ENCODE measurements at regions not wholly inside any gene's neighbourhood (a gene's known extent, or its start where the extent isn't known, plus 50 kb on each side); places are given as distances from the start of the nearest gene placed in this dataset.

DNA sequence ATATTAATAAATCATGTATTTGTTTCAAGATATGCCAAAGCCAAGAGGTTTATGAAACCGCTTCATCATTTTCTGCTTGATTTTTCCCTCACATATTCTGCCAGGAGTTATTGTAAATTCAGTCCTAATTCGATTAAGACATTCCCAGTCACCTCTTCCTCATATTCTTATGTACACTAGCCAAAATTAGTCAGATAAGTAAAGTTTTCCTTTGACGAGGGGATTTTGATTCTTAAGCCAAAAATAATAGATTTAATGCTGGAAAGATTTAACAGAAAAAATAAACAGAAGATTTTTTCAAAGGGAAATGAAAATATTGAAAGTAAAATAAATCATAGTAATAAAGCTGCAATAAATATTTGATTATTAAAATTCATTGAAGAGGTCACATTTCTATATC lies 51.0 kb upstream of the VEGFC start:
- peaks cover 0 to 6% (median 0%) of the 10 kb centered on the region in 3 donors for H3K9me3 ChIP-seq (ENCODE audit: control insufficient read depth in 3 of 3, low read length in 3 of 3)
- no peaks in the 10 kb centered on the region for H3K4me1 ChIP-seq (ENCODE audit: control insufficient read depth in 3 of 3, insufficient read depth in 3 of 3, low read length in 3 of 3)
- no peaks in the 10 kb centered on the region for H3K27me3 ChIP-seq (ENCODE audit: control insufficient read depth in 3 of 3, insufficient read depth in 3 of 3, low read length in 3 of 3)
- no peak overlapping the region for H3K4me3 ChIP-seq (ENCODE audit: low read length in 3 of 3)
- no peak overlapping the region for H3K9ac ChIP-seq (ENCODE audit: low read depth in 1 of 3, low read length in 3 of 3)
- H3K27ac ChIP-seq (ENCODE audit: low read depth, low read length), result no peak overlapping the region
- H3K36me3 ChIP-seq (ENCODE audit: control insufficient read depth in 3 of 3, insufficient read depth in 3 of 3, low read length in 3 of 3), result no peaks in the 10 kb centered on the region

DNA sequence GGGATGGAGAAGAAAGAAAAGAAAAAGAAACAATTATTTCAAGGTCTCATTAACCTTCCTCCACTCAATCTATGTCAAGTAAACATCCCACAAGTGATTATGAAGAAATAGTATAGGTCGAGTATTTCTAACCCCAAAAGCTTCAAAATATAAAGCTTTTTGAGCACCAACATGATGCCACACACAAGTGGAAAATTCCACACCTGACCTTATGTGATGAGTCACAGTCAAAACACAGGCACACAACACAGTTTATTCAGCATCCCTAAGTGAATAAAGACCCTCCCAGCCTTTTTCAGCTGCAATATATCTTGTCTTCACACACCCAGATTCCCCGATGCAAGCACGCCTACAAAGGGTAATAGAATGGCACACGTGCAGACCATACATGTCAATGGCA lies 51.7 kb upstream of the VEGFC start:
- H3K36me3 ChIP-seq (ENCODE audit: control insufficient read depth in 3 of 3, insufficient read depth in 3 of 3, low read length in 3 of 3), result no peaks in the 10 kb centered on the region
- no peaks in the 10 kb centered on the region for H3K4me1 ChIP-seq (ENCODE audit: control insufficient read depth in 3 of 3, insufficient read depth in 3 of 3, low read length in 3 of 3)
- no peak overlapping the region for H3K27ac ChIP-seq (ENCODE audit: low read depth, low read length)
- no peaks in the 10 kb centered on the region for H3K27me3 ChIP-seq (ENCODE audit: control insufficient read depth in 3 of 3, insufficient read depth in 3 of 3, low read length in 3 of 3)
- no peak overlapping the region for H3K9ac ChIP-seq (ENCODE audit: low read depth in 1 of 3, low read length in 3 of 3)
- H3K4me3 ChIP-seq (ENCODE audit: low read length in 3 of 3), result no peak overlapping the region
- peaks cover 0 to 6% (median 0%) of the 10 kb centered on the region in 3 donors for H3K9me3 ChIP-seq (ENCODE audit: control insufficient read depth in 3 of 3, low read length in 3 of 3)

DNA sequence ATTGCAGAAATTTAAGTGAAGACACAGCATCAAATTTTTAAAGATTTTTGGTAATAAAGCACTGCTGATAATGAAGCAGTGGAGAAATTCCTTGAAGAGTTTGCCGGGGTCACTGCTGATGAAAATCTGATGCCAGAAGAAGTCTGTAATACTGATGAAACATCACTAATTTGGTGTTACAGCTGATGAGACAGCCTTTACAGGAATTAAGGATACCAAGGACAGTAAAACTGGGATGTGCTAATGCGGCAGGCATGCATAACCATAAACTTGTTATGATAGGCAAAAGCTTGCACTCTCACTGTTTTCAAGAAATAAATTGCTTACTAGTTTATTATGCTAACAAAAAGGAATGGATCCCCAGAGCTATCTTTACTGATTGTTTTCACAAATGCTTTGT lies 52.9 kb upstream of the VEGFC start:
- no peak overlapping the region for H3K27ac ChIP-seq (ENCODE audit: low read depth, low read length)
- H3K27me3 ChIP-seq (ENCODE audit: control insufficient read depth in 3 of 3, insufficient read depth in 3 of 3, low read length in 3 of 3), result no peaks in the 10 kb centered on the region
- no peak overlapping the region for H3K4me3 ChIP-seq (ENCODE audit: low read length in 3 of 3)
- no peaks in the 10 kb centered on the region for H3K36me3 ChIP-seq (ENCODE audit: control insufficient read depth in 3 of 3, insufficient read depth in 3 of 3, low read length in 3 of 3)
- no peak overlapping the region for H3K9ac ChIP-seq (ENCODE audit: low read depth in 1 of 3, low read length in 3 of 3)
- no peaks in the 10 kb centered on the region for H3K4me1 ChIP-seq (ENCODE audit: control insufficient read depth in 3 of 3, insufficient read depth in 3 of 3, low read length in 3 of 3)
- H3K9me3 ChIP-seq (ENCODE audit: control insufficient read depth in 3 of 3, low read length in 3 of 3), result peaks cover 0 to 6% (median 0%) of the 10 kb centered on the region in 3 donors

DNA sequence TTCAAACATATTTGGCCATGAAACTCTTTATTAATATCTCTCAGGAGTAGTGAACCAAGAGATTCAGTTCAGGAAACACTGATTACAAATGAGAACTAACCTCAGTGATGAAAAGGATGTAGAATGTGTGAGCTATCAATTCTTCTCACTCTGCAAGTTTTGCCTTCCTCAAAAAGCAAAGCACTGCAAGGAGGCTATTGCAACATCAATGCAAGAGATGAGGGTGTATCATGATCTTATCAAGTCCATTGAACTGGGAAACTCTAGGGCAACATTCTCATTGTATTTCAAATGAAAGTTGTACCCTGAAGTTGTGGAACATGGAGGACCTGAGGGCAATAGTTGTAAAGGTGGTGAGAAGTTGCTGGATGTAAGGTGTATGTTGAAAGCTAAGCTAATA lies 56.4 kb upstream of the VEGFC start:
- Histone ChIP-seq H3K27ac (ENCODE audit: low read depth, low read length) (no peak overlapping the region), H3K9me3 (ENCODE audit: control insufficient read depth in 3 of 3, low read length in 3 of 3) (peaks cover 0 to 6% (median 0%) of the 10 kb centered on the region in 3 donors), H3K4me1 (ENCODE audit: control insufficient read depth in 3 of 3, insufficient read depth in 3 of 3, low read length in 3 of 3) (no peaks in the 10 kb centered on the region), H3K4me3 (ENCODE audit: low read length in 3 of 3) (no peak overlapping the region), H3K27me3 (ENCODE audit: control insufficient read depth in 3 of 3, insufficient read depth in 3 of 3, low read length in 3 of 3) (no peaks in the 10 kb centered on the region), H3K9ac (ENCODE audit: low read depth in 1 of 3, low read length in 3 of 3) (no peak overlapping the region), H3K36me3 (ENCODE audit: control insufficient read depth in 3 of 3, insufficient read depth in 3 of 3, low read length in 3 of 3) (no peaks in the 10 kb centered on the region)

DNA sequence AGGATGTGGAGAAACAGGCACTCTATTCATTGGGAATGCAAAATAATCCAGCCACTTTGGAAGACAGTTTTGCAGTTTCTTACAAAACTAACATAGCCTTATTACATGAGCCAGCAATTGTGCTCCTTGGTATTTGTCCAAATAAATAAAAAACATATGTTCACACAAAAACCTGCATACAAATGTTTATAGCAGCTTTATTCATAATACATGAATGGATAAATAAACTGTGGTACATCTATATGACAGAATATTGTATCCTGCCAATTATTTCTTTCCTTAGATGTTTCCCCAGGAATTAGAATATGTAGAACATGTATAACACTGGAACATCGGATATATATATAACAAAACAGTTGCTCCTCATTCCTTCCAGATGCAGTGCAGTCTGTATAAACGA lies 57.7 kb upstream of the VEGFC start:
- Histone ChIP-seq H3K4me3 (ENCODE audit: low read length in 3 of 3) (no peak overlapping the region), H3K4me1 (ENCODE audit: control insufficient read depth in 3 of 3, insufficient read depth in 3 of 3, low read length in 3 of 3) (no peaks in the 10 kb centered on the region), H3K36me3 (ENCODE audit: control insufficient read depth in 3 of 3, insufficient read depth in 3 of 3, low read length in 3 of 3) (no peaks in the 10 kb centered on the region), H3K27ac (ENCODE audit: low read depth, low read length) (no peak overlapping the region), H3K9me3 (ENCODE audit: control insufficient read depth in 3 of 3, low read length in 3 of 3) (peaks cover 0 to 5% (median 0%) of the 10 kb centered on the region in 3 donors), H3K27me3 (ENCODE audit: control insufficient read depth in 3 of 3, insufficient read depth in 3 of 3, low read length in 3 of 3) (no peaks in the 10 kb centered on the region), H3K9ac (ENCODE audit: low read depth in 1 of 3, low read length in 3 of 3) (no peak overlapping the region)

DNA sequence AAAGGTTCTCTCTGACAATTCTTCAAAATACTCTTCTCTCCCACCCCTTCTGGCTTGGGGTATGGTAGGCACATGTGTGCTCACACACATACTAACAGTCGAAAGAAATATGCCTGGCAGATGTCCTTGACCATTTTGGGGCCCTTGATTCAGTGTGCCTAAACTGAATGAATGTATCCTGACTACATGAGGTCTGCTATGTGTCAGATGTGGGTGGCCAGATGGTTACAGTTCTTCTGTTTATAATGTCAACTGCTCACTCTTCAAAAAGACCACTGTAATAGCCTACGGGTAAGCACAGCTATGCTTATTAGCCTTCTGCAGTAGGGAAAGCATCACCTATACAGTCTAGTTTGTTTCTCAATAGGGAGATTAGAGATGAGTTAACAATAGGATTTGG lies 63.7 kb upstream of the VEGFC start:
- H3K4me3 ChIP-seq (ENCODE audit: low read length in 3 of 3), result no peak overlapping the region
- no peaks in the 10 kb centered on the region for H3K27me3 ChIP-seq (ENCODE audit: control insufficient read depth in 3 of 3, insufficient read depth in 3 of 3, low read length in 3 of 3)
- no peaks in the 10 kb centered on the region for H3K9me3 ChIP-seq (ENCODE audit: control insufficient read depth in 3 of 3, low read length in 3 of 3)
- H3K9ac ChIP-seq (ENCODE audit: low read depth in 1 of 3, low read length in 3 of 3), result no peak overlapping the region
- no peaks in the 10 kb centered on the region for H3K36me3 ChIP-seq (ENCODE audit: control insufficient read depth in 3 of 3, insufficient read depth in 3 of 3, low read length in 3 of 3)
- no peak overlapping the region for H3K27ac ChIP-seq (ENCODE audit: low read depth, low read length)
- H3K4me1 ChIP-seq (ENCODE audit: control insufficient read depth in 3 of 3, insufficient read depth in 3 of 3, low read length in 3 of 3), result no peaks in the 10 kb centered on the region

DNA sequence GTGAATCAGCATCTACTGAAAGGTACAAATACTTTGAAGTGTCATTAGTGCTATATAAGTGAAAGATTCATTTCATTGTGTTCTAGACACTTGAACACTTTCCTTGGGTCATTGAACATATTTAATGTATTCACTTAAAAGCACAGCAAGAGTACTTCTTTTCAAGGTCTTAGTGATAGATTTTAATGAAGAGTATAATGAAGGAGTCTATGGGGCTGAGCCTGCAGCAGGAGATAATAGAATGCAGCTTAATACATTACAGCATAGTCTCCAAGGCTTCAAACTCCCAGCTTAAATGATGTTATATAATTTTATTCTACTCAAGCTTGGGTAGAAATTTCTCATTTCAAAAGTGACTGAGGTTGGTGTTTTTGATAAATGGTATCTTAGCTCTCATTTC lies 66.1 kb upstream of the VEGFC start:
- Histone ChIP-seq H3K9me3 (ENCODE audit: control insufficient read depth in 3 of 3, low read length in 3 of 3) (no peaks in the 10 kb centered on the region), H3K27ac (ENCODE audit: low read depth, low read length) (no peak overlapping the region)

DNA sequence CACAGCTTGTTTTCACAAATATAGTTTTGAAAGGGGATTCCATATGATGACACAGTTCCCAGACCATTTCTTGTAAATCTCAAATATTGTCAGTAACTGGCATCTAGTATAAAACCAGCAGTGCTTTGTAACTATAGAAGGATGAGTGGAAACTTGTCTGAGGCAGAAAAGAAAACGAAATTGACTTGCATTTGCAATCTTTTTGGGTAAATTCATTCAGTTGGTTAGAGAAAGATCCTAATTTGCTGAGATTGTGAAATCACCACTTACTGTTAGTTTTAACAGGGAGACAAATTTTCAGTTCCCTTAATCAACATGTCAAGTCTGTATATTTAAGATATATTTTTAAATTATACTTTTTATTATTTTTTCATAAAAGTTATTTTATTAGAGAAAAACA lies 71.5 kb upstream of the VEGFC start:
- H3K9ac ChIP-seq (ENCODE audit: low read depth in 1 of 3, low read length in 3 of 3), result no peak overlapping the region
- H3K9me3 ChIP-seq (ENCODE audit: control insufficient read depth in 3 of 3, low read length in 3 of 3), result no peaks in the 10 kb centered on the region
- no peaks in the 10 kb centered on the region for H3K4me1 ChIP-seq (ENCODE audit: control insufficient read depth in 3 of 3, insufficient read depth in 3 of 3, low read length in 3 of 3)
- H3K36me3 ChIP-seq (ENCODE audit: control insufficient read depth in 3 of 3, insufficient read depth in 3 of 3, low read length in 3 of 3), result no peaks in the 10 kb centered on the region
- H3K27ac ChIP-seq (ENCODE audit: low read depth, low read length), result no peak overlapping the region
- H3K4me3 ChIP-seq (ENCODE audit: low read length in 3 of 3), result no peak overlapping the region
- no peaks in the 10 kb centered on the region for H3K27me3 ChIP-seq (ENCODE audit: control insufficient read depth in 3 of 3, insufficient read depth in 3 of 3, low read length in 3 of 3)

More for the DNA sequence above, 66.1 kb upstream of the VEGFC start:
- no peaks in the 10 kb centered on the region for H3K27me3 ChIP-seq (ENCODE audit: control insufficient read depth in 3 of 3, insufficient read depth in 3 of 3, low read length in 3 of 3)
- no peak overlapping the region for H3K9ac ChIP-seq (ENCODE audit: low read depth in 1 of 3, low read length in 3 of 3)
- no peaks in the 10 kb centered on the region for H3K4me1 ChIP-seq (ENCODE audit: control insufficient read depth in 3 of 3, insufficient read depth in 3 of 3, low read length in 3 of 3)
- no peak overlapping the region for H3K4me3 ChIP-seq (ENCODE audit: low read length in 3 of 3)
- no peaks in the 10 kb centered on the region for H3K36me3 ChIP-seq (ENCODE audit: control insufficient read depth in 3 of 3, insufficient read depth in 3 of 3, low read length in 3 of 3)

DNA sequence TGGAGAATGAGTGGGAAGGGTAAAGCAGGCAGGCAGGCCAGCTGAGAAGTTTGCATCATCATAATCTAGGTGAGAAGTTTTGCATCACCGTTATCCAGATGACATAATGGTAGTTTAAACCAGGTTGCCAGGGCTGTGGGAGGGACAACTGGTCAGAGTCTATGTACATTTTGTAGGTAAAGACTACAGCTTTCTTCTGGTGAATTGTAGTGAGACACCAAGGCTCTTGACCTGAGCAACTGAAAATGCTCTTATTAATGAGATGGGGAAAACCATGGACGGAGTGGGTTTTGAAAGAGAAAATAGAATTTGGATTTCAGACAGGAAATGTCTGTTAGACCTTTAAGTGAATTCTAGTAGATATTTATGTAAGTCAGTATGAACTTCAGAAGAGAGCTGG lies 76.0 kb upstream of the VEGFC start:
- Histone ChIP-seq H3K4me1 (ENCODE audit: control insufficient read depth in 3 of 3, insufficient read depth in 3 of 3, low read length in 3 of 3) (no peaks in the 10 kb centered on the region), H3K27ac (ENCODE audit: low read depth, low read length) (no peak overlapping the region), H3K9ac (ENCODE audit: low read depth in 1 of 3, low read length in 3 of 3) (no peak overlapping the region), H3K4me3 (ENCODE audit: low read length in 3 of 3) (no peak overlapping the region), H3K36me3 (ENCODE audit: control insufficient read depth in 3 of 3, insufficient read depth in 3 of 3, low read length in 3 of 3) (no peaks in the 10 kb centered on the region), H3K27me3 (ENCODE audit: control insufficient read depth in 3 of 3, insufficient read depth in 3 of 3, low read length in 3 of 3) (no peaks in the 10 kb centered on the region), H3K9me3 (ENCODE audit: control insufficient read depth in 3 of 3, low read length in 3 of 3) (no peaks in the 10 kb centered on the region)

DNA sequence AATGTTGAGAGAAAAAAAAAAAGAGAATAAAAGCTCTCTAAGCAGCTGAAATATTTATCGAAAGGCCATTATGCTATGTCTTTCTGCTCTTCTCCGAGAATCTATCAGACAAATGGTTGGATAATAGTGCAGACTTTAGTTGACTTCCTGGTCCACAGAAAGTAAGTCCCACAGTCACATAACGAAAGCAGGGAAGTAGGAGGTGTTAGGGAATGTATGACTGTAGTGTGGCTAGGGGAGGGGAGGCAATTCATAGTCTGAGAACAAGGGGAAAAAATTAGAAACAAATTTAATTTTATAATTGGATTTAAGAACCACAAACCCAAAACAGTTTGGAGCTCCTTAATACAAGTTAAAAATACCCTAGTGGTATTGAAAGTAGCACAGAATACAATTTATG lies 79.7 kb upstream of the VEGFC start:
- Histone ChIP-seq H3K27me3 (ENCODE audit: control insufficient read depth in 3 of 3, insufficient read depth in 3 of 3, low read length in 3 of 3) (no peaks in the 10 kb centered on the region), H3K4me3 (ENCODE audit: low read length in 3 of 3) (no peak overlapping the region), H3K4me1 (ENCODE audit: control insufficient read depth in 3 of 3, insufficient read depth in 3 of 3, low read length in 3 of 3) (no peaks in the 10 kb centered on the region), H3K36me3 (ENCODE audit: control insufficient read depth in 3 of 3, insufficient read depth in 3 of 3, low read length in 3 of 3) (no peaks in the 10 kb centered on the region), H3K9me3 (ENCODE audit: control insufficient read depth in 3 of 3, low read length in 3 of 3) (no peaks in the 10 kb centered on the region), H3K9ac (ENCODE audit: low read depth in 1 of 3, low read length in 3 of 3) (no peak overlapping the region), H3K27ac (ENCODE audit: low read depth, low read length) (no peak overlapping the region)
